SK-N-SH (cell line): ENCODE measurements at regions not wholly inside any gene's neighbourhood (a gene's known extent, or its start where the extent isn't known, plus 50 kb on each side); places are given as distances from the start of the nearest gene placed in this dataset.

Experiments
- CHD2 ChIP-seq: fragments of 150-350 bp; IDR thresholded peaks from 2 replicates; pipeline ENCODE4 v1.6.1; 2018; ENCODE audit warnings: low read length; ENCODE audit not compliant: partially characterized antibody
- CTCF ChIP-seq: fragments of 200-600 bp; sonication (generic); IDR thresholded peaks from 2 replicates; pipeline ENCODE4 v1.6.1; 2017; ENCODE audit warnings: antibody characterized with exemption, mild to moderate bottlenecking, moderate library complexity
- EP300 ChIP-seq, 2 experiments: IDR thresholded peaks; 2 replicates each; pipeline versions ENCODE4 v1.4.0 to v1.6.1; 2012; ENCODE audit warnings: borderline replicate concordance in 1 of 2, low read depth in 1 of 2, low read length in 1 of 2
- FOSL2 ChIP-seq: IDR thresholded peaks from 2 replicates; pipeline ENCODE4 v1.4.0; 2012; ENCODE audit warnings: low read depth, mild to moderate bottlenecking, moderate library complexity, borderline replicate concordance
- NFIC ChIP-seq: IDR thresholded peaks from 2 replicates; pipeline ENCODE4 v1.4.0; 2012; ENCODE audit warnings: borderline replicate concordance
- NRF1 ChIP-seq: IDR thresholded peaks from 2 replicates; pipeline ENCODE4 v1.6.1; 2012; ENCODE audit warnings: low read depth, mild to moderate bottlenecking, low read length
- POLR2AphosphoS5 ChIP-seq: IDR thresholded peaks from 2 replicates; pipeline ENCODE4 v1.6.1; 2012; ENCODE audit warnings: low read depth, low read length
- REST ChIP-seq: IDR thresholded peaks from 2 replicates; pipeline ENCODE4 v1.6.1; 2012; ENCODE audit warnings: mild to moderate bottlenecking, low read depth, low read length, moderate library complexity
- RFX5 ChIP-seq: IDR thresholded peaks from 2 replicates; pipeline ENCODE4 v1.6.1; 2012; ENCODE audit warnings: mild to moderate bottlenecking, improper control_type of control experiment, low read length
- SMC3 ChIP-seq: IDR thresholded peaks from 2 replicates; pipeline ENCODE4 v1.6.1; 2012; ENCODE audit warnings: low read depth, low read length, improper control_type of control experiment
- TF ChIP-seq, protein P1 (sequence below): IDR thresholded peaks from 2 replicates; pipeline ENCODE4 v1.4.0; 2012; ENCODE audit warnings: low read depth, borderline replicate concordance

DNA sequence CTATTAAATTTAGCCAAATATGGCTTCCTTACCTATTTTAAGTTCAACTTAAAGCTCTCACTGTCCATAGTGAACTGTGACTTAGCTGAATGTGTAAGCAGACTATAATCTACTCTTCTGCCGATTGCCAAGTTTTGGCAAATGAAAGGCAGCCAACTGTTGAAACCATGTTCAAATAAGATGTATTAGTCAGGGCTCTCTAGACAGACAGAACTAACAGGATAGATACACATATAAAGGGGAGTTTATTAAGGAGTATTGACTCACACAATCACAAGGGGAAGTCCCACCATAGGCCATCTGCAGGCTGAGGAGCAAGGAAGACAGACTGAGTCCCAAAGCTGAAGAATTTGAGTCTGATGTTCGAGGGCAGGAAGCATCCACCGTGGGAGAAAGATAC, 837.7 kb upstream of the AUTS2 start:
- TF ChIP-seq CTCF (no peak), EP300 (IDR thresholded peaks at IDR 0.05; ENCODE audit: borderline replicate concordance in 1 of 2, low read depth in 1 of 2, low read length in 1 of 2) (no peak), CHD2 (no peak), RFX5 (no peak), POLR2AphosphoS5 (no peak), NFIC (no peak), REST (no peak), SMC3 (no peak), NRF1 (no peak), FOSL2 (no peak)
- TF ChIP-seq, protein P1, sequence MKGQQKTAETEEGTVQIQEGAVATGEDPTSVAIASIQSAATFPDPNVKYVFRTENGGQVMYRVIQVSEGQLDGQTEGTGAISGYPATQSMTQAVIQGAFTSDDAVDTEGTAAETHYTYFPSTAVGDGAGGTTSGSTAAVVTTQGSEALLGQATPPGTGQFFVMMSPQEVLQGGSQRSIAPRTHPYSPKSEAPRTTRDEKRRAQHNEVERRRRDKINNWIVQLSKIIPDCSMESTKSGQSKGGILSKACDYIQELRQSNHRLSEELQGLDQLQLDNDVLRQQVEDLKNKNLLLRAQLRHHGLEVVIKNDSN = no peak
